AG09319 (cell line): ENCODE measurements at regions not wholly inside any gene's neighbourhood (a gene's known extent, or its start where the extent isn't known, plus 50 kb on each side); places are given as distances from the start of the nearest gene placed in this dataset.

Experiments used
- DNase-seq: peaks from one replicate; pipeline ENCODE4 v3.0.0-alpha.2; 2010; ENCODE audit warnings: low read depth; ENCODE audit errors: extremely low read depth
- CTCF ChIP-seq: IDR thresholded peaks from 2 replicates; pipeline ENCODE4 v1.5.1; 2011; ENCODE audit warnings: low read depth, mild to moderate bottlenecking, inconsistent platforms, low read length, moderate library complexity

GRCh38 chr6:140082867-140083297 lies 708.4 kb upstream of the CITED2 start:
- no peak for TF ChIP-seq CTCF
- no peak for DNase-seq

- DNase-seq = no peak
- TF ChIP-seq CTCF = no peak
These were observed 704.9 kb upstream of the CITED2 start for GRCh38 chr6:140079328-140079727.

GRCh38 chr6:140078561-140079125 lies 704.2 kb upstream of the CITED2 start:
- DNase-seq = peak; percentile 85
- TF ChIP-seq CTCF = no peak

GRCh38 chr6:140077827-140078560 lies 703.5 kb upstream of the CITED2 start:
- TF ChIP-seq CTCF = no peak
- no peak for DNase-seq

- no peak for TF ChIP-seq CTCF
- no peak for DNase-seq
These were observed 701.7 kb upstream of the CITED2 start for GRCh38 chr6:140076105-140076504.

- no peak for TF ChIP-seq CTCF
- DNase-seq = no peak
These were observed 699.0 kb upstream of the CITED2 start for GRCh38 chr6:140073456-140073855.

- no peak for TF ChIP-seq CTCF
- no peak for DNase-seq
These were observed 697.2 kb upstream of the CITED2 start for GRCh38 chr6:140071601-140072062.
